ENCODE measurements at regions not wholly inside any gene's neighbourhood (a gene's known extent, or its start where the extent isn't known, plus 50 kb on each side); places are given as distances from the start of the nearest gene placed in this dataset.
A peak's percentile ranks its signal among the peaks of the same experiment; 100 is the strongest.

DNA sequence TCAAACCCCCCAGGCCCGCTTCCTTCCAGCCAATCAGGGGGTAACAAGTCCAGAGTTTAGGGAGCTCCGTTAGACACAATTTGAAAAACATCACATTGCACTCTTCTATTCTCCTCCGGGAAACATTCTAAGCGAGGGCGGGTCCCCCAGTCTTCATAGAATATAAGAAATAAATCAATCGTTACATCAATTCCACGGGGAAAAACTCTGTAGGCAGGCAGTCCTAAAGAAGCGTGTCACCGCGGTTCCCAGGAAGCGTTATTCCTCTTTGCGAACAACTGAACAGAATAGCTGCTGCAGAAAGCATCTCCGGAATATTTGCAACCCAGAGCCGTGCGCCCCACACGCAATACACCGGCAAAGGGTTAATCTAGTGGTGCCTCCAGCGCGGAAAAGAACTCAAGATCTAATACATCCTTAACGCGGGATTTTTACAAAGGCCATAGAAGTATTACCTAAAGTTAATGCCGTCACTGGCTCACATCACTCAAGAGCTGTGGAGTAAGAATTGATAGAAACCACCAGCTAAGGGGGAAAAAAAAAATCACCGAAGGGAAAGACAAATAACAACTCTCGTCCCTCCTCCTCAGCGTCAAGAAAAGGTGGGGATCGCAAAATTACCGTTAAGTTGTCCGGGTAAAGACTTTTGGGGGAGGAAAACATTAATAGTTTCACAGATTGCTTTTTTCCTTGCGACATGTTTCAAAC, 65.1 kb downstream of the KCNRG start:
- 1% methylated on average over 29 of the region's 29 CpGs for WGBS, 2 donors
- peak overlapping the region; percentile 78 to 96 for H3K4me3 ChIP-seq (ENCODE audit: low read depth in 1 of 2, low read length in 2 of 2)
- H3K4me1 ChIP-seq (ENCODE audit: control insufficient read depth in 2 of 2, insufficient read depth in 2 of 2, low read length in 1 of 2) = no peaks in the 10 kb centered on the region

DNA sequence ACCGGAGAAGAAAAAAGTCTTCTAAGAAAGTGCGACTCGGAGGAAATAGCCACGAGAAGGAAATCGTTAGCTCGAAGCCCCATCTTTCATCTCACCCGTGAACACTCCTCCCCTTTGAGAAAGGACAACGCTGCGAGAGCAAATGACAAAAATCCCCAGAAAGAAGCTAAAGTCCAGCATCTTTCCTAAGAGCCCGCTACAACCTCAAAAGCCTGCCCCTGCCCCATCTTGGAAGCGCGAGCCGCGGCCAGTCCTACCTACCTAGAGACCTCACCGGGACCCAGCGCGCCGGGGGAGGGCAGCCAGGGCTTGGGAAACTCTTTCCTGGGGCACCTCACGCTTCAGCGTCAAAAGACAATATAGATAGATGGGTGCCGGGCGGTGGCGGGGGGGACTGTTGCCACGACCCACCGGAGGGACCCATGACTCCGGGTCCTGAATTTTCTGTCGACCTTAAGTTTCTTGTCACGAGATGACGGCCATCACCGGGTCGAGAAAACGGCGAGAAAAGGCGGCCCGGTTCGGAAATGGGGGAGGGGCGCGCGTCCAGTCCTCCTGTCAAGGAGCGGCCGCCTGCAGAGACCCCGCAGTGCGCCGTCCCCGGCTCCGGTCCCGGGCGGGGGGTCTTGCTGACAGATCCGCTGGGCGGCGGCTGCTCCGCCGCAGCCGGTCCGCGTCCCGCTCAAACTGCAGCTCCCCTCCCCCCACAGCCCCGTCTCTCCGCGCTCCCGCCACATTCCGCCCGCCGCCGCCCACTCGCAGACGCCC, 65.9 kb downstream of the KCNRG start:
- Histone ChIP-seq H3K27me3 (ENCODE audit: control insufficient read depth in 1 of 2, insufficient read depth in 2 of 2, low read length in 2 of 2) (no peaks in the 10 kb centered on the region), H3K9me3 (ENCODE audit: control insufficient read depth in 2 of 2, insufficient read depth in 1 of 2, low read depth in 1 of 2, low read length in 1 of 2) (no peaks in the 10 kb centered on the region), H3K36me3 (ENCODE audit: control insufficient read depth in 2 of 2, insufficient read depth in 2 of 2, low read length in 1 of 2) (no peaks in the 10 kb centered on the region), H3K4me1 (ENCODE audit: control insufficient read depth in 2 of 2, insufficient read depth in 2 of 2, low read length in 1 of 2) (no peaks in the 10 kb centered on the region), H3K27ac (ENCODE audit: low read depth in 2 of 2, low read length in 1 of 2) (peak overlapping the region; percentile 95 to 97), H3K4me3 (ENCODE audit: low read depth in 1 of 2, low read length in 2 of 2) (peak overlapping the region; percentile 78 to 96)
- 0 to 1% methylated on average over 64 to 67 of the region's 67 CpGs for WGBS, 2 donors

More for the DNA sequence above, 65.1 kb downstream of the KCNRG start:
- Histone ChIP-seq H3K27ac (ENCODE audit: low read depth in 2 of 2, low read length in 1 of 2) (peak overlapping the region; percentile 95 to 97), H3K36me3 (ENCODE audit: control insufficient read depth in 2 of 2, insufficient read depth in 2 of 2, low read length in 1 of 2) (no peaks in the 10 kb centered on the region), H3K9me3 (ENCODE audit: control insufficient read depth in 2 of 2, insufficient read depth in 1 of 2, low read depth in 1 of 2, low read length in 1 of 2) (no peaks in the 10 kb centered on the region), H3K27me3 (ENCODE audit: control insufficient read depth in 1 of 2, insufficient read depth in 2 of 2, low read length in 2 of 2) (no peaks in the 10 kb centered on the region)

GRCh38 chr13:50081679-50082425, 66.6 kb downstream of the KCNRG start:
- Histone ChIP-seq H3K9me3 (ENCODE audit: control insufficient read depth in 2 of 2, insufficient read depth in 1 of 2, low read depth in 1 of 2, low read length in 1 of 2) (no peaks in the 10 kb centered on the region), H3K27me3 (ENCODE audit: control insufficient read depth in 1 of 2, insufficient read depth in 2 of 2, low read length in 2 of 2) (no peaks in the 10 kb centered on the region), H3K36me3 (ENCODE audit: control insufficient read depth in 2 of 2, insufficient read depth in 2 of 2, low read length in 1 of 2) (no peaks in the 10 kb centered on the region), H3K4me3 (ENCODE audit: low read depth in 1 of 2, low read length in 2 of 2) (peak overlapping the region; percentile 78 to 96), H3K27ac (ENCODE audit: low read depth in 2 of 2, low read length in 1 of 2) (peak overlapping the region; percentile 95 to 97), H3K4me1 (ENCODE audit: control insufficient read depth in 2 of 2, insufficient read depth in 2 of 2, low read length in 1 of 2) (no peaks in the 10 kb centered on the region)
- 0% methylated on average over 49 of the region's 49 CpGs for WGBS, 2 donors

DNA sequence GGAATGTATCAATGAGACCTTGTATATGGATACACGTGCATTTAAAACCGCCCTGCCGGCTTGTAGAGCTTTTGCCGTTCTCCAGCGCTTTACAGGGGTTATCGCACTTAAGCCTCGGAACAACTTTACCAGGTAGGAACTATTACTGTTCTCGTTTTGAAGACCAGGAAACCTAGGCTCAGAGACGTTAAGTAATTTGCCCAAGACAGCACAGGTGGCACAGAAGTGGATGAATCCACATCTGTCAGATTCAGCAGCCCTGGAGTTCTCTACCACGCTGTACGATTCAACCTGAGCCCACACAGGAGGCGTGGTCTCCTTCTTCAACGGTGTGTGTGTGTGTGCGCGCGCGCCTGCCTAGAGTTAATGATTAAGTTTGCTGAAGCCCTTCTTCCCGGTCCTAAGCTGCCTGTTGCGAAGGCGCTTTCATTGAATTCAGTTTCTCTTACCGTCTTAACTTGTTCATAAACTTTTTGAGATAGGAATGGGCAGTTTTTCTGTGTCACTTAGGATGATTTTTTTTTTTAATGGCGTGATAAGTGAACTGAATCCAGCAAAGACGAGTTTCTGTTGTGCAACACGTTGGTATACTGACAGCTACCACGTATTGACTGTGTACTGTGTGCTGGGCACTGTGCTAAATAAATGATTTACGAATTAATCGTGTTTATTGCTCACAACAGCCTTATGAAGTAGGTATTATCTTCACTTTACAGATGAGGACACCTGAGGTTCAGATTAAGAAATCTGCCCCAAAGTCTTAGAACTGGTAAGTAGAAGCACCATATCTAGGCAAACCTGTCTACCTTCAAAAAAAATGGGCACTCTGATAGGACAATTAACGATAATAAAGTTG, 67.4 kb downstream of the KCNRG start:
- no peaks in the 10 kb centered on the region for H3K36me3 ChIP-seq (ENCODE audit: control insufficient read depth in 2 of 2, insufficient read depth in 2 of 2, low read length in 1 of 2)
- 2 to 3% methylated on average over 28 of the region's 28 CpGs for WGBS, 2 donors
- H3K4me1 ChIP-seq (ENCODE audit: control insufficient read depth in 2 of 2, insufficient read depth in 2 of 2, low read length in 1 of 2) = no peaks in the 10 kb centered on the region
- peak overlapping the region; percentile 85 to 87 for H3K27ac ChIP-seq (ENCODE audit: low read depth in 2 of 2, low read length in 1 of 2)
- H3K9me3 ChIP-seq (ENCODE audit: control insufficient read depth in 2 of 2, insufficient read depth in 1 of 2, low read depth in 1 of 2, low read length in 1 of 2) = no peaks in the 10 kb centered on the region
- H3K27me3 ChIP-seq (ENCODE audit: control insufficient read depth in 1 of 2, insufficient read depth in 2 of 2, low read length in 2 of 2) = no peaks in the 10 kb centered on the region
- peak overlapping the region; percentile 45 to 96 for H3K4me3 ChIP-seq (ENCODE audit: low read depth in 1 of 2, low read length in 2 of 2)

DNA sequence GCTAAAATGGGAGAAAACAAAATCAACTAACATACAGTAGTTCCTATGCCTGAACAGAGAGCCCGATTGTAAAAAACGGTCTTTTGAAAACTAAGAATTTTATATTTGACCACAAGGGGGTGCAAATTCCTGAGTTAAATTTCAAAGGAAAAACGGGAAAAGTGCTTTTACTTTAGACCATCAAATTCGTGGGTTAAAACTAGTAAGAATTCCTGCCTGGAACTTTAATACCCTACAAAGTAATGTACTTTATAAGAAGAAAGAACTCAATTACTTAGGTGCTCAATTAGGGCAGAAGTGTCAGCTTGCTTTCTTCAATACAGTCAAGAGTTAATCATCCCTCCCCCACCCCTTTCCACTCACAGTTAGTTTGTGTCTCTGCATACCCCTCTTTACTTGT, 69.8 kb downstream of the KCNRG start:
- Histone ChIP-seq H3K4me3 (ENCODE audit: low read depth in 1 of 2, low read length in 2 of 2) (peak overlapping the region in 1 of 2 donors; percentile 13), H3K36me3 (ENCODE audit: control insufficient read depth in 2 of 2, insufficient read depth in 2 of 2, low read length in 1 of 2) (no peaks in the 10 kb centered on the region), H3K4me1 (ENCODE audit: control insufficient read depth in 2 of 2, insufficient read depth in 2 of 2, low read length in 1 of 2) (no peaks in the 10 kb centered on the region), H3K27ac (ENCODE audit: low read depth in 2 of 2, low read length in 1 of 2) (no peak overlapping the region), H3K9me3 (ENCODE audit: control insufficient read depth in 2 of 2, insufficient read depth in 1 of 2, low read depth in 1 of 2, low read length in 1 of 2) (no peaks in the 10 kb centered on the region), H3K27me3 (ENCODE audit: control insufficient read depth in 1 of 2, insufficient read depth in 2 of 2, low read length in 2 of 2) (no peaks in the 10 kb centered on the region)
- WGBS, 2 donors = 1% methylated on average over 4 of the region's 4 CpGs

DNA sequence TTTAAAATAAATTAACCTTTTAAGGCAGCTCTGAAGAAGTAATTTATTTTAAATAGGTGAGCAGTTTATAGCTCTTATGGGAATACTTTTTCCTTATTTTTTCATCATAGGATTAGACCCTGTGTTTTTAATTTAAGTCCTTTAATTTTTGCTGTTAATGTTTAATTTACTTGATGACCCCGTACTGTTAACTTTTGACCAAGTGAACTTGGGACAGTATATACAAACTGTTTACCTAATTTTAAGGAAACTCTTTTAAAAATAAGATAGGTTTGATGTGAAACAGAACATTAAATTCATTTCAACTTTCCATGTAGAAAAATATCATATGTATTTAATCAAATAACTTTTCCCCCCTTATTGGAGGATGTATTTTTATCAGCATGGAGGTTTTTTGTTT, 74.4 kb downstream of the KCNRG start:
- Histone ChIP-seq H3K36me3 (ENCODE audit: control insufficient read depth in 2 of 2, insufficient read depth in 2 of 2, low read length in 1 of 2) (no peaks in the 10 kb centered on the region), H3K4me3 (ENCODE audit: low read depth in 1 of 2, low read length in 2 of 2) (no peak overlapping the region), H3K27me3 (ENCODE audit: control insufficient read depth in 1 of 2, insufficient read depth in 2 of 2, low read length in 2 of 2) (no peaks in the 10 kb centered on the region), H3K27ac (ENCODE audit: low read depth in 2 of 2, low read length in 1 of 2) (no peak overlapping the region), H3K9me3 (ENCODE audit: control insufficient read depth in 2 of 2, insufficient read depth in 1 of 2, low read depth in 1 of 2, low read length in 1 of 2) (no peaks in the 10 kb centered on the region), H3K4me1 (ENCODE audit: control insufficient read depth in 2 of 2, insufficient read depth in 2 of 2, low read length in 1 of 2) (no peaks in the 10 kb centered on the region)
- 89 to 94% methylated on average over 1 of the region's 1 CpG for WGBS, 2 donors

- Histone ChIP-seq H3K9me3 (ENCODE audit: control insufficient read depth in 2 of 2, insufficient read depth in 1 of 2, low read depth in 1 of 2, low read length in 1 of 2) (no peaks in the 10 kb centered on the region), H3K36me3 (ENCODE audit: control insufficient read depth in 2 of 2, insufficient read depth in 2 of 2, low read length in 1 of 2) (no peaks in the 10 kb centered on the region), H3K27ac (ENCODE audit: low read depth in 2 of 2, low read length in 1 of 2) (no peak overlapping the region), H3K4me3 (ENCODE audit: low read depth in 1 of 2, low read length in 2 of 2) (no peak overlapping the region), H3K27me3 (ENCODE audit: control insufficient read depth in 1 of 2, insufficient read depth in 2 of 2, low read length in 2 of 2) (no peaks in the 10 kb centered on the region), H3K4me1 (ENCODE audit: control insufficient read depth in 2 of 2, insufficient read depth in 2 of 2, low read length in 1 of 2) (no peaks in the 10 kb centered on the region)
- 96 to 98% methylated on average over 5 of the region's 5 CpGs for WGBS, 2 donors
Measured at GRCh38 chr13:50090211-50090610, 75.0 kb downstream of the KCNRG start.

DNA sequence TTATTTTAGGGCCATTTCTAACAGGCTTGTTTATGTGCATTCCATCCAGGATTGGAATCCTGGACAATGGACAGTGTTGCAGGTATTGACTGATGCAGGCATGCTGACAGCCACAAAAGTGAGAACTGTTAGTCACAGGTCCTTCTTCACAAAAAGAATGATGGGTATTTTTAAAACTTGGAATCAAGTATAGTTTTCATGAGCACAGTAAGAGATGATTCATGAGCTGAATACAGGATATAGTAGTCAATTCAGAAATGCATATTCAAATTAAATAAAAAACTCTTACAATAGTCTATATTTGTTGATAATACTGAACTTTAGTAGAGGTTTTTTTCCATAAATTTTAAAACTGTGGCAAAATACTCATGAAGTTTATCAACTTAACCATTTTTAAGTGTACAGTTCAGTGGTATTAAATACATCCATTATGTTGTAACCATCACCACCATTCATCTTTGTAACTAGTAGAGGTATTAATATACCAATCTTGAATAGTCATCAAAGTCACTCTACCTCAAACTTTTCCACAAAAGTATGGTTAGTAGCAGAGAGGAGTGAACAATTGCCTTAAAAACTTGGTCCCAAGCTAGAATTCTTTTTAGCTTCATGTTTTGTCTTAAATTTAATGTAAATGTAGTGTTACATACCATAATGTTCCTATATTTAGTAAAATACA, 79.5 kb downstream of the KCNRG start:
- no peaks in the 10 kb centered on the region for H3K9me3 ChIP-seq (ENCODE audit: control insufficient read depth in 2 of 2, insufficient read depth in 1 of 2, low read depth in 1 of 2, low read length in 1 of 2)
- H3K27me3 ChIP-seq (ENCODE audit: control insufficient read depth in 1 of 2, insufficient read depth in 2 of 2, low read length in 2 of 2) = no peaks in the 10 kb centered on the region
- no peaks in the 10 kb centered on the region for H3K36me3 ChIP-seq (ENCODE audit: control insufficient read depth in 2 of 2, insufficient read depth in 2 of 2, low read length in 1 of 2)
- no peak overlapping the region for H3K4me3 ChIP-seq (ENCODE audit: low read depth in 1 of 2, low read length in 2 of 2)
- no peak overlapping the region for H3K27ac ChIP-seq (ENCODE audit: low read depth in 2 of 2, low read length in 1 of 2)
- no peaks in the 10 kb centered on the region for H3K4me1 ChIP-seq (ENCODE audit: control insufficient read depth in 2 of 2, insufficient read depth in 2 of 2, low read length in 1 of 2)
